GM21529 (cell line): ENCODE measurements at regions not wholly inside any gene's neighbourhood (a gene's known extent, or its start where the extent isn't known, plus 50 kb on each side); places are given as distances from the start of the nearest gene placed in this dataset.
"Not testable (repeated sequence)": the region's sequence is repeated elsewhere in the genome, so short reads cannot be mapped to it uniquely, and the experiment has no call there.

Source experiments
- ATAC-seq: cut with Tn5 transposase; IDR thresholded peaks from one replicate; pipeline ENCODE4 v1.9.1; 2021; ENCODE audit not compliant: unreplicated experiment

- ATAC-seq = no peak
Observed at GRCh38 chr5:13081116-13081515, 863.4 kb downstream of the DNAH5 start.

GRCh38 chr5:13072936-13073335 is 871.6 kb downstream of the DNAH5 start:
- not testable (repeated sequence) for ATAC-seq

- no peak for ATAC-seq
Observed at GRCh38 chr5:13063088-13063487, 881.4 kb downstream of the DNAH5 start.

DNA sequence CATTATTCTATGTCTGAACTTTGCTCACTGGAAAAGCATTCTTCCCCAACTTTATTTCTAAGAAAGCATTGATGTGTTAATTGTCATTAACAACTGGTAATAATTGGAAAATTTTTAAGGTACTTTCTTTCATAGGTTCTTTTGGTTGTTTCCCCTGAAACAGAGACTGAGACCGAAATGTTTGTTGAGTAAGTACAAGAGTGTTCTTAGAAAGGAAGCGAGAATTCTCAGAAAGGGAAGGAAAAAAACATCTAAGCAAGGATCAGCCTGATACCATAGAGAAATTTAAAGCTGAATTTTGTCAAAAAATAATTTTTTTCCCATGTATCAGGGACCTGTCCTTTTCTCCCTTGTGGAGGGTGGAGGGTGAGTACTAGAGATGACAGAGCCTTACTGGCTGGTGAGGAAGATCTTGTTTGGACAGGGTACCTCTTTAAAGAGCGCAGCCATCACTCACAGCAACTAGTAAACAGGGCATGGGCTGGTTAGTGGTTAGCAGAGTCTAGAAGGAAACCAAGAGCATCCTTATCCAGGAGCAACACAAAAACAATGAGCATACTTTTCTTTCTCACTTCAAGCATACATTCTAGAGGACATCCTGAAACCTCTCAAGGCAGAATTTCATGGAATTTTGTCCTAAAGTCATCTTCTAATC is 898.5 kb downstream of the DNAH5 start:
- no peak for ATAC-seq

GRCh38 chr5:13034061-13034460 is 910.4 kb downstream of the DNAH5 start:
- no peak for ATAC-seq

- no peak for ATAC-seq
Observed at GRCh38 chr5:13029211-13029610, 915.3 kb downstream of the DNAH5 start.

DNA sequence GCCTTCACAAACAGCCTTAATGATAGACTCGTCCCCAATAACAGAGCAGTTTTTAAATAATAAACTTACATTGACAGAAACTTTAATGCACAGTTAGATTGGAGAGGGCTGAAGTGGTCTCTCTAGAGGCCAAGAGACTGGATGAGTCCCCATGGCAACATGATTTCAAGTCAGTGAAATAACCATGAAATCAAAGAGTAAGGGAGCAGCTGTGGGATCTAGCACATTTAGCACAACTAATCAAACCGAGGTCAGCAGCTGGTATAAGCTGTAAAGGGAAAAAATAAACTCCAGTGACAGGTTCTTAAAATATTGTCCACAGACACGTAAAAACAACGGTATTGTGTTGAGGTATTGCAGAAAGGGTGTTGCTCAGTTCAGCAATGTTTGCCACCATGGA is 916.6 kb downstream of the DNAH5 start:
- no peak for ATAC-seq

DNA sequence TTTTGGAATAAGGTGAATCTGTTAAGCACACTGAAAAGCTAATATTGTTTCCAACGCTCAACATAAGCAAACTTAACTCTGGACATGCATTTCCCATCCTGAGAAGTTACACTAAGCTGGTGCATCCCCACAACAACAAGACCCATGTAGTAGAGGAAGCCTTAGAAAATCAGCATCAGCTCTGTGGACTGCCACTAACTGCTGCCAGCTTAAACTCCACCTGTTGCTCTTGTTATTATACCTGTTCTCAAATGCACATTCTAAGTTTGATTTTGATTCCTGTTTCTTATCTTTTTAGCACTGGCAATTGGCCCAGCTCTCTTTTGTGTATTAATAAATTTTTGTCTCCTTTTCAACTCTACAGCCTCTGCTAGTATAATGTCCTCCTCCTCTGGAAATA is 924.8 kb downstream of the DNAH5 start:
- ATAC-seq = no peak

GRCh38 chr5:13003457-13003856 is 941.0 kb downstream of the DNAH5 start:
- no peak for ATAC-seq

GRCh38 chr5:12999667-13000066 is 944.8 kb downstream of the DNAH5 start:
- ATAC-seq = no peak

DNA sequence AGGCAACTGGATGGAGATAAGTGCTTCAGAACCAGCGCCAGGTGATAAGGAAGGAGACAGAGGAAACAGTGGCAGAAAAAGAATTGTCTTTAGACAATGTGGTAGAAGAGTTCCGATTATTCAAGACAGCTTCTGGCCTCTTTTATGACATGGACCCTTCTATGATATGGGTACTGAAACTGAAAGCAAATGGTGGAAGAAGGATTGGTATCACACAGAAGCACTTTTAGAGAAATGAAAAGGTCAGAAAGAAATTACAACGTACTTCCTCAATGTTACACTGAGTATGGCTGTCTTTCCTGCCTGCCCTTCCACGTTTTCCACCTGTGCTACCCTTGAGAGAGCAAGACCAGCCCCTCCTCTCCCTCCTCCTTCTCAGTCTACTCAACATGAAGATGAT is 959.3 kb downstream of the DNAH5 start:
- ATAC-seq = no peak

GRCh38 chr5:12974856-12975255 is 969.6 kb downstream of the DNAH5 start:
- ATAC-seq = no peak

- ATAC-seq = no peak
Observed at GRCh38 chr5:12965804-12966203, 978.7 kb downstream of the DNAH5 start.

- no peak for ATAC-seq
Observed at GRCh38 chr5:12959713-12960112, 984.8 kb downstream of the DNAH5 start.

DNA sequence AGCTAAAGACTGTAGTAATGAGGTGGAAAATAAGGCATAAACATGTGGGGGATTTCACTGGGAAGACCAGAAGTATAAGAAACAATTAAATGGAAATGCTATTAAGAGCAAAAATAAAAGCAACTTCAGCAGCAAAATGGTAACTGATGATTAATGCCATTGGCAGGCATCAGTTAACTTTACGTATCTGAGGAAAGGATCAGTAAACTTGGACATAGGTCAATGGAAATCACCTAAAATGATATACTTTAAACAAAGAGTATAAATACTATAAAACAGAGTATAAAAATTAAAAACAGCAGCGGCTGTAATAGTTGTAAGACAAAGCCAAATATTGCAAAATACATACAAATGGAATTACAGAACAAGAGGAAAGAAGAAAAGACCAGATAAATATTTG is 992.1 kb downstream of the DNAH5 start:
- ATAC-seq = no peak

GRCh38 chr5:12951846-12952245 is 992.6 kb downstream of the DNAH5 start:
- ATAC-seq = no peak

DNA sequence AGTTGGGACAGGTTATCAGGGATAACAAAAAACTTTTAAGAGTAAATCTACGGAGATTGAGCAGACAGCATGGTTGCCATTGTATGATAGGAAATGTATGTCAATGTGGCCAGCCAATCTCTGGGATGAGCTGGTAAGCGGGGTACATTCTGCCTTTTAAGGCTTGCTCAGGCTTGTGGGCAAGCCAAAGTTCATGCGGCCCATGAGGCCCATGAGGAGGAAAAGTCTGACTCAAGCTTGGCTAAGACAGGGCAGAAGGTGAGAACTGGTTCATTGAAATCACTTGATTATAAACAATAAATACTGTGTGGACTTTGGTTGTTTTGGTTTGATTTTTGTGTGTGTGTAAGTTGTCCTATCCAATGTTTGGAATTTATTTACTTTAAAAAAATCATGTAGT is 997.1 kb downstream of the DNAH5 start:
- ATAC-seq = no peak

DNA sequence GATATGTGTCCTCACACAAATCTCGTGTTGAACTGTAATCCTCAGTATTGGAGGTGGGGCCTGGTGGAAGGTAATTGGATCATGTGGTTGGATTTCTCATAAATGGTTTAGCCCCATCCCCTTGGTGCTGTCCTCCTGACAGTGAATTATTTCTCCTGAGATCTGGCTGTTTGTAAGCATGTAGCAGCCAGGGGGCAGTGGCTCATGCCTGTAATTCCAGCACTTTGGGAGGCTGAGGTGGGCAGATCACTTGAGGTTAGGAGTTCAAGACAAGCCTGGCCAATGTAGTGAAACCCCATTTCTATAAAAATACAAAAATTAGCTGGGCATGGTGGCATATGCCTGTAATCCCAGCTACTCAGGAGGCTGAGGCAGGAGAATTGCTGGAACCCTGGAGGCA is 999.0 kb downstream of the DNAH5 start:
- ATAC-seq = not testable (repeated sequence)

- ATAC-seq = no peak
Observed at GRCh38 chr5:12936221-12936620, 1008.3 kb downstream of the DNAH5 start.

DNA sequence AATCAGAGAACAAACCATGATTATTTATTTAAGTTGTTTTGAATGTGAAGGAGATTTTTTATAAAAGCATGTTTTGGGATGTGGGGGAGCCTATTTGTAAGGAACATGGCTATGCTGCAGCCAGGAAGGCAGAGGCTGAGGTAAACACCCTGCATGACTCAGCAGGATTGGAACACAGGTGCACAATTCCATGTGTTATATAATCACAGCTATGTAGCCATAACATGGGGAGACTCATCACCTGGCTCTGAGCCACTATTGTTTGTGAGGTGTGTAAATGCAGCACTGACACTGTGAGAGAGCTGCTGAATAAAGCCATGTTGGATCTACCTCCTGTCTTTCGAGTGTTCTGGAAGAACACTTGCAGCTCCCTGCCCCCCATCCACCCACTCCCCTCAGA is 1009.8 kb downstream of the DNAH5 start:
- no peak for ATAC-seq

DNA sequence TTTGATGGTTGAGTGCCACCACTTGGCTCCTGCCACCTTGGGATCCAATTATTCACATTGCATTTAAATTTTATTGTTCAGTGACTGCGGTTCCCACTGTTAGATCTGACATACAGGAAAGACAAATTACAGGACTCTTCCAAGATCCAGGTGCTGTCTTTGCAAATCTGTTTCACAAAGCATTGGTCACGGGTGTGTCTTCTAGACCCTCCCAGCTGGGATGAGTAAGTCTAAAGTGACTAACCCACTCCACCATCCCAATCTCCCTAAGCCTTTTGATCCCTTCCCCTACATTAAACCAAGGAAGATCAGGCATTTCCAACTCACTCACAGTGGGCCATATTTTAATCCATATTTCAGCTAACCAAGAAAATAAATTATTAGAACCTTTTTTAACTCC is 1016.3 kb upstream of the CTNND2 start:
- no peak for ATAC-seq

DNA sequence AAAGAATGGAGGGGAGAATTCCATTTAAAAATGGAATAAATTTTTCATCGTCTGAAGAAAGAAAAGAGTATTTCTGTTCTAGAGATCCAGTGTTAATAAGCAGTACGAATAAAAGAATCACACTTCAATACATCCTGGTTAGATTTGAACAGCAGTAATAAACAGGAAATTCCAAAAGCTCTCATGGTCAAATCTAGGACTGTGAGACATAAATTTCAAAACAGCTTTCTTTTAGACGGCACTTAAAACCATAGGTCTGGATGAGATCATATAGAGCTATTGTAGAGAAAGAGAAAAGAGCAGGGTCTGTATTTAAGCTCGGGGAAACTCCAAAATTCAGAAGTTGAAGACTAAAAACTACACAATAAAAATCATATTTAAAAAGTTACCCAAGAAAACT is 1006.9 kb upstream of the CTNND2 start:
- no peak for ATAC-seq

DNA sequence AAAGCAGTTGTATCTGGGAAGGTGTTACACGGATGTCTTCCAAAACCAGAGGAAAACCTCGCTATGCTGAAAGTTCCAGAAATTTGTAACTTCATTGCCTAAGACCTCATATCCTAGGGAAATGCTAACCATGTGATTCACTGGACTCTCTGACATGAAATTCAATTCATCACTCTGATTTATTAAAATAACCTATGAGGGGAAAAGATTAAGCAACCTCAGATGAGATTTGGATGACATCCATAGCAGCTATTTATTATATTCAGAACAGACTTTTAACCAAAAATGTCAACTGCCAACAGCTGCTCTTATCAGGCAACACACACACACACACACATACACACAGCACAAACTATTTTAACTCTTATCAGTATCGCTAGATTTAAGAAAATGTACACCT is 1006.4 kb upstream of the CTNND2 start:
- no peak for ATAC-seq

DNA sequence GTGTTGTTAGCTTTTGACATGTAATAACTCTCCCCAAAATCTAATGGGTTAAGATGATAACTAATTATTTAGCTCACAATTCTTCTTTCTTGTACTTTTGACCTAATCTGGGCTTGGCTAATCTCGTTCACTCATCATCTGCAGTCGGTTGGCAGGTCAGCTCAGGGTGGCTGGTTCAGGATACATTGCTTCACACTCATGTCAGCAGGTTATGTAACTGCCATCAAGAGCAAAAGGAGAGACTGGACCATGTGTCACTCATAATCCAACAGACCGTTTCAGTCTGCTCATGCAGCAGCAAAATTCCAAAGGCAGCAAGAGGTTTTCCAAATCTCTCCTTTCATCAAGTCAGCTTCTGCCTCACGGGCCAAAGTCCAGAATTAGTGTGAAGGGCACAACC is 998.4 kb upstream of the CTNND2 start:
- ATAC-seq = no peak
